ENCODE measurements at regions not wholly inside any gene's neighbourhood (a gene's known extent, or its start where the extent isn't known, plus 50 kb on each side); places are given as distances from the start of the nearest gene placed in this dataset.

- TF ChIP-seq CTCF (IDR thresholded peaks at IDR 0.05) (no peak), POLR2A (IDR thresholded peaks at IDR 0.05) (no peak), EP300 (IDR thresholded peaks at IDR 0.05; ENCODE audit: low read depth) (no peak)
These were observed 684.1 kb upstream of the NRSN1 start for GRCh38 chr6:23441808-23442461.

Measured in transverse colon (tissue), 3 donors.